Muscle of back (tissue), 3 donors: ENCODE measurements at regions not wholly inside any gene's neighbourhood (a gene's known extent, or its start where the extent isn't known, plus 50 kb on each side); places are given as distances from the start of the nearest gene placed in this dataset.
"Not testable (repeated sequence)": the region's sequence is repeated elsewhere in the genome, so short reads cannot be mapped to it uniquely, and the experiment has no call there.

ENCODE experiments used
- DNase-seq, 3 donors: peaks; one replicate each; pipeline versions ENCODE4 v3.0.0 to v3.0.0-alpha.2; 2013

GRCh38 chr2:234725528-234726264 is 226.1 kb upstream of the SH3BP4 start:
- no peak for DNase-seq

GRCh38 chr2:234724850-234725249 is 227.0 kb upstream of the SH3BP4 start:
- no peak for DNase-seq

GRCh38 chr2:234723400-234723799 is 226.5 kb upstream of the ARL4C start:
- DNase-seq = no peak

- DNase-seq = no peak
Observed at GRCh38 chr2:234722176-234722575, 225.3 kb upstream of the ARL4C start.

- no peak for DNase-seq
Observed at GRCh38 chr2:234719116-234719716, 222.3 kb upstream of the ARL4C start.

- DNase-seq = no peak
Observed at GRCh38 chr2:234716271-234716670, 219.4 kb upstream of the ARL4C start.

GRCh38 chr2:234715671-234716250 is 218.9 kb upstream of the ARL4C start:
- DNase-seq = no peak

GRCh38 chr2:234714711-234715110 is 217.8 kb upstream of the ARL4C start:
- DNase-seq = no peak

- no peak for DNase-seq
Observed at GRCh38 chr2:234712421-234712935, 215.6 kb upstream of the ARL4C start.

- no peak for DNase-seq
Observed at GRCh38 chr2:234711308-234711707, 214.4 kb upstream of the ARL4C start.

GRCh38 chr2:234710587-234710986 is 213.7 kb upstream of the ARL4C start:
- DNase-seq = no peak

- no peak for DNase-seq
Observed at GRCh38 chr2:234710066-234710465, 213.2 kb upstream of the ARL4C start.

- DNase-seq = no peak
Observed at GRCh38 chr2:234708717-234709116, 211.8 kb upstream of the ARL4C start.

GRCh38 chr2:234708091-234708683 is 211.3 kb upstream of the ARL4C start:
- no peak for DNase-seq

GRCh38 chr2:234706086-234706485 is 209.2 kb upstream of the ARL4C start:
- DNase-seq = no peak

- no peak for DNase-seq
Observed at GRCh38 chr2:234705108-234705507, 208.2 kb upstream of the ARL4C start.

GRCh38 chr2:234703258-234703657 is 206.4 kb upstream of the ARL4C start:
- DNase-seq = no peak

GRCh38 chr2:234702731-234703225 is 205.9 kb upstream of the ARL4C start:
- DNase-seq = no peak

GRCh38 chr2:234701841-234702240 is 205.0 kb upstream of the ARL4C start:
- no peak for DNase-seq

- no peak for DNase-seq
Observed at GRCh38 chr2:234701421-234701820, 204.5 kb upstream of the ARL4C start.

- no peak for DNase-seq
Observed at GRCh38 chr2:234699456-234699855, 202.6 kb upstream of the ARL4C start.

GRCh38 chr2:234697300-234697876 is 200.5 kb upstream of the ARL4C start:
- DNase-seq = not testable (repeated sequence)
